Esophagus muscularis mucosa (tissue), 4 donors: ENCODE measurements at regions not wholly inside any gene's neighbourhood (a gene's known extent, or its start where the extent isn't known, plus 50 kb on each side); places are given as distances from the start of the nearest gene placed in this dataset.

Experiments
- DNase-seq: peaks from one replicate; pipeline ENCODE4 v3.0.0-alpha.2; 2017; ENCODE audit errors: extremely low spot score
- H3K27ac ChIP-seq, 4 donors: fragments of 200-600 bp; sonication (generic); replicated peaks in 1 of 4; 1 replicate in 3 of 4; 2 replicates in 1 of 4; pipeline ENCODE4 v1.5.1; 2016 to 2019; ENCODE audit warnings: mild to moderate bottlenecking in 1 of 4
- H3K27me3 ChIP-seq, 4 donors: fragments of 200-600 bp; sonication (generic); one replicate each; pipeline versions ENCODE4 v1.5.1 to v1.6.0; 2016 to 2019
- H3K36me3 ChIP-seq, 4 donors: fragments of 200-600 bp; sonication (generic); one replicate each; pipeline ENCODE4 v1.5.1; 2016 to 2019
- H3K4me1 ChIP-seq, 4 donors: fragments of 200-600 bp; sonication (generic); one replicate each; pipeline ENCODE4 v1.5.1; 2016 to 2019
- H3K4me3 ChIP-seq, 4 donors: fragments of 200-600 bp; sonication (generic); 1 replicate in 2 of 4; 2 replicates in 2 of 4; pipeline ENCODE4 v1.5.1; 2016 to 2019; ENCODE audit warnings: mild to moderate bottlenecking in 4 of 4, moderate library complexity in 1 of 4
- H3K9me3 ChIP-seq, 4 donors: fragments of 200-600 bp; sonication (generic); 1 replicate in 3 of 4; 2 replicates in 1 of 4; pipeline ENCODE4 v1.5.1; 2016 to 2019
- EP300 ChIP-seq: sonication (generic); formaldehyde crosslinking; IDR thresholded peaks from one replicate; pipeline ENCODE4 v1.6.1; 2017; ENCODE audit warnings: antibody characterized with exemption
- POLR2A ChIP-seq: fragments of 450-650 bp; IDR thresholded peaks from one replicate; pipeline ENCODE4 v1.6.1; 2017; ENCODE audit warnings: antibody characterized with exemption, moderate library complexity, mild to moderate bottlenecking, low read depth
- POLR2AphosphoS5 ChIP-seq, 2 donors: sonication (generic); formaldehyde crosslinking; IDR thresholded peaks; one replicate each; pipeline ENCODE4 v1.6.1; 2017; ENCODE audit warnings: antibody characterized with exemption in 2 of 2
- WGBS: methylation state at CpG from one replicate; pipeline ENCODE4 v1.1.5; 2018; 5-methylcytosine and 5-hydroxymethylcytosine counted together
- intact Hi-C: fragments of 100-400 bp; cut with DNase I; formaldehyde crosslinking; loops from one replicate; pipeline ENCODE4 v1.15.1; 2023
- TF ChIP-seq, protein P1 (sequence below), 3 experiments: fragments of 200-600 bp in 2 of 3; fragments of 450-650 bp in 1 of 3; sonication (generic) in 2 of 3; IDR thresholded peaks; one replicate each; pipeline ENCODE4 v1.5.1; 2017 to 2019; ENCODE audit warnings: antibody characterized with exemption in 3 of 3, mild to moderate bottlenecking in 2 of 3, moderate library complexity in 1 of 3

DNA sequence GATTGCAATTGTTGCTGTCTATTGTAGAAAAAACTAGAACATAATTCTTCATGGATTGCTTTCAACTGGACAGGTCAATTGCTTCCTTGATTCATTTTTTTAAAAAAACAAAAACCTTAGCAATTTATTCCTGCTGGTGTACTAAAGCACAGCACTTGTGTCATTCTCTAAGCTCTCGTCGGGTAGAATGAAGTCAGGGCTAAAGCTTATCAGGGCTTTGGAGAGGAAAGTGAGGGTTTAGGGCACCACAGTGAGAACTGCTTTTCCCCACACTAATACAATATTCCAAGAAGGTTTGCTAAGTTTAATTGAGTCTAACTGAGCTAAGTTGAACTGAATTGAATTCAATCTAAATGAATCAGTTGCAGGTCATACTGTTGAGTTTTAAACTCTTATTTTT lies 76.4 kb upstream of the TLR3 start:
- H3K9me3 ChIP-seq: no peaks in the 10 kb centered on the region
- WGBS: 93% methylated on average over 2 of the region's 2 CpGs
- H3K27me3 ChIP-seq: no peaks in the 10 kb centered on the region
- no peak for TF ChIP-seq EP300
- no peak for TF ChIP-seq POLR2A
- TF ChIP-seq, protein P1, sequence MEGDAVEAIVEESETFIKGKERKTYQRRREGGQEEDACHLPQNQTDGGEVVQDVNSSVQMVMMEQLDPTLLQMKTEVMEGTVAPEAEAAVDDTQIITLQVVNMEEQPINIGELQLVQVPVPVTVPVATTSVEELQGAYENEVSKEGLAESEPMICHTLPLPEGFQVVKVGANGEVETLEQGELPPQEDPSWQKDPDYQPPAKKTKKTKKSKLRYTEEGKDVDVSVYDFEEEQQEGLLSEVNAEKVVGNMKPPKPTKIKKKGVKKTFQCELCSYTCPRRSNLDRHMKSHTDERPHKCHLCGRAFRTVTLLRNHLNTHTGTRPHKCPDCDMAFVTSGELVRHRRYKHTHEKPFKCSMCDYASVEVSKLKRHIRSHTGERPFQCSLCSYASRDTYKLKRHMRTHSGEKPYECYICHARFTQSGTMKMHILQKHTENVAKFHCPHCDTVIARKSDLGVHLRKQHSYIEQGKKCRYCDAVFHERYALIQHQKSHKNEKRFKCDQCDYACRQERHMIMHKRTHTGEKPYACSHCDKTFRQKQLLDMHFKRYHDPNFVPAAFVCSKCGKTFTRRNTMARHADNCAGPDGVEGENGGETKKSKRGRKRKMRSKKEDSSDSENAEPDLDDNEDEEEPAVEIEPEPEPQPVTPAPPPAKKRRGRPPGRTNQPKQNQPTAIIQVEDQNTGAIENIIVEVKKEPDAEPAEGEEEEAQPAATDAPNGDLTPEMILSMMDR (IDR thresholded peaks at IDR 0.05): no peak
- TF ChIP-seq POLR2AphosphoS5 (IDR thresholded peaks at IDR 0.05): no peak
- no peak for DNase-seq
- no peak overlapping the region for H3K4me3 ChIP-seq
- H3K27ac ChIP-seq: no peak overlapping the region
- intact Hi-C loops: no loop called here
- no peaks in the 10 kb centered on the region for H3K36me3 ChIP-seq
- no peaks in the 10 kb centered on the region for H3K4me1 ChIP-seq

DNA sequence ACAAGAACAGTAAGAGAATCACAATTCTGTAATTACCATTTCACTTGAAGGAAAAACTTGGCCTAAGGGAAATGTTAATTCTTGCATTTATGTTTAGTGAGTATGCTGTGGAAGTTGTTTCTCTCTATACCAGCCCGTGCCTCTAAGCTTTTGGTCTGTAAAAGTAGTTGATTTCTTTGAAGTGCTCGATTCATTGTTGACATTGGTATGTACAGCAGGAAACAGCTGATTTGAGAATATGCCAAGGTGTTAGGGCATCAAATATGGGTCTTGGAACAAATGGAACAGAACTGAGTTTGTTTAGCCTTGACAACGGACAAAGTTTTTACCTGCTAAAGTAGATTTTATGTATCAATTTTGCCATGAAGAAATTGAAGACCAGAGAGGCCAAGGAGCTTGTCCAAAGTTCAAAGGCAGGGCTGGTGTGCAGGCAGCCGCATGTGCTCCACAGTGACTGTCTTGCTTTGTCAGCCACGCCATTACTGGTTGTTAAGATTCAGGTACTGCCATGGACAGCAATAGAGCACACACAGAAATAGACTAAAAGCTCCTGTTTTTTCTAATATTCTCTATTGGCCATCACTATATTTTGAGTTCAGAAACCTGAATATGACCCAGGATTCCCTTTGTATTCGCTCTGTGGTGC lies 75.5 kb upstream of the TLR3 start:
- H3K27ac ChIP-seq: no peak overlapping the region
- intact Hi-C loops: no loop called here
- 82% methylated on average over 6 of the region's 6 CpGs for WGBS
- no peak overlapping the region for H3K4me3 ChIP-seq
- DNase-seq: no peak
- H3K9me3 ChIP-seq: no peaks in the 10 kb centered on the region
- no peaks in the 10 kb centered on the region for H3K27me3 ChIP-seq
- no peaks in the 10 kb centered on the region for H3K4me1 ChIP-seq
- TF ChIP-seq POLR2A: no peak
- TF ChIP-seq EP300: no peak
- TF ChIP-seq, protein P1 (IDR thresholded peaks at IDR 0.05): no peak
- no peak for TF ChIP-seq POLR2AphosphoS5 (IDR thresholded peaks at IDR 0.05)
- no peaks in the 10 kb centered on the region for H3K36me3 ChIP-seq

DNA sequence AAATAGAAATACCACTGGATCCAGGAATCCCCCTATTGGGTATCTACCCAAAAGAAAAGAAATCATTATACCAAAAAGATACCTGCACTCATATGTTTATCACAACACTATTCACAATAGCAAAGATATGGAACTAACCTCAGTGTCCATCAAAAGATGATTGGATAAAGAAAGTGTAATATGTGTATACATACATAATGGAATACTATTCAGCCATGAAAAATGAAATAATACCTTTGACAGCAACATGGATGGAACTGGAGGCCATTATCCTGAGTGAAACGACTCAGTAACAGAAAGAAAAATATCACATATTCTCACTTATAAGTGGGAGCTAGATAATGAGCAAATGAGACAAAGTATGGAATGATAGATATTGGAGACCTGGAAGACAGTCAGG lies 74.2 kb upstream of the TLR3 start:
- intact Hi-C loops: no loop called here
- Histone ChIP-seq H3K9me3 (no peaks in the 10 kb centered on the region), H3K27me3 (no peaks in the 10 kb centered on the region), H3K4me1 (peaks cover 6 to 11% (median 8%) of the 10 kb centered on the region in 4 donors), H3K4me3 (no peak overlapping the region), H3K27ac (no peak overlapping the region), H3K36me3 (no peaks in the 10 kb centered on the region)
- no peak for DNase-seq
- 43% methylated on average over 1 of the region's 1 CpG for WGBS
- TF ChIP-seq POLR2AphosphoS5 (IDR thresholded peaks at IDR 0.05): no peak
- TF ChIP-seq POLR2A: no peak
- TF ChIP-seq EP300: no peak
- TF ChIP-seq, protein P1 (IDR thresholded peaks at IDR 0.05): no peak

DNA sequence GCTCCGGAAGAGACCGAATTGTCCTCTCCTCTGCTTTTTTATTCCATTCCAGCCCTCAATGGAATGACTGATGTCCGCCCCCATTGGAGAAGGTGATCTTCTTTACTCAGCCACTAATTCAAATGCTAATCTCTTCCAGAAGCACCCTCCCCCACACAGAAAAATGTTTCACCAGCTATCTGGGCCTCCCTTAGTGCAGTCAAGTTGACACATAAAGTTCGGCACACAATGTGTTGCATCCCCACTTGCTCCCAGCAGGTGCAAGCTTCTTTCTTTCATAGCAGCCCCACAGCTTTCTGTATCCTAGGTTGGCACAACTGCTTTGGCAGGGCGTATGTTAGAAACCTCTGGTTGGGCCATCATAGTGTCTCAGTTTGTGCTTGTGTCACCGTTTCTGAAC lies 73.3 kb upstream of the TLR3 start:
- H3K27ac ChIP-seq: no peak overlapping the region

More for the DNA sequence above, 73.3 kb upstream of the TLR3 start:
- intact Hi-C loops: no loop called here
- H3K4me1 ChIP-seq: peaks cover 6 to 20% (median 15%) of the 10 kb centered on the region in 4 donors
- TF ChIP-seq, protein P1 (IDR thresholded peaks at IDR 0.05): no peak
- TF ChIP-seq POLR2A (no peak), EP300 (no peak), POLR2AphosphoS5 (IDR thresholded peaks at IDR 0.05) (no peak)
- H3K27me3 ChIP-seq: no peaks in the 10 kb centered on the region
- no peaks in the 10 kb centered on the region for H3K9me3 ChIP-seq
- DNase-seq: no peak
- no peaks in the 10 kb centered on the region for H3K36me3 ChIP-seq
- WGBS: 84% methylated on average over 6 of the region's 6 CpGs
- no peak overlapping the region for H3K4me3 ChIP-seq
